Testis (tissue), 2 donors: ENCODE measurements at regions not wholly inside any gene's neighbourhood (a gene's known extent, or its start where the extent isn't known, plus 50 kb on each side); places are given as distances from the start of the nearest gene placed in this dataset.

Experiments
- DNase-seq: peaks from one replicate; pipeline ENCODE4 v3.0.0-alpha.2; 2019
- H3K27ac ChIP-seq, 2 donors: fragments of 200-600 bp; sonication (generic); one replicate each; pipeline ENCODE4 v1.5.1; 2019
- H3K27me3 ChIP-seq: fragments of 200-600 bp; sonication (generic); one replicate; pipeline ENCODE4 v1.5.1; 2019
- H3K36me3 ChIP-seq: fragments of 200-600 bp; sonication (generic); one replicate; pipeline ENCODE4 v1.5.1; 2017; ENCODE audit warnings: low read depth; ENCODE audit errors: missing control alignments
- H3K4me1 ChIP-seq: fragments of 200-600 bp; sonication (generic); one replicate; pipeline ENCODE4 v1.5.1; 2019
- H3K4me3 ChIP-seq, 2 donors: fragments of 200-600 bp; sonication (generic); one replicate each; pipeline ENCODE4 v1.5.1; 2017 to 2019
- H3K9me3 ChIP-seq: fragments of 200-600 bp; sonication (generic); one replicate; pipeline ENCODE4 v1.5.1; 2017
- POLR2A ChIP-seq: fragments of 450-650 bp; IDR thresholded peaks from one replicate; pipeline ENCODE4 v1.6.1; 2017; ENCODE audit warnings: antibody characterized with exemption, mild to moderate bottlenecking, moderate library complexity
- WGBS, 2 donors: methylation state at CpG; one replicate each; pipeline ENCODE4 v1.1.5; 2018; 5-methylcytosine and 5-hydroxymethylcytosine counted together
- intact Hi-C: fragments of 100-400 bp; cut with DNase I; formaldehyde crosslinking; loops from one replicate; pipeline ENCODE4 v1.15.1; 2023; ENCODE audit warnings: low total_unique reads
- TF ChIP-seq, protein P1 (sequence below), 3 experiments: fragments of 450-650 bp in 2 of 3; fragments of 200-600 bp in 1 of 3; sonication (generic) in 1 of 3; IDR thresholded peaks; one replicate each; pipeline ENCODE4 v1.5.1; 2016 to 2019; ENCODE audit warnings: antibody characterized with exemption in 3 of 3, mild to moderate bottlenecking in 2 of 3, moderate library complexity in 1 of 3

- no peak for DNase-seq
- no peaks in the 10 kb centered on the region for H3K9me3 ChIP-seq
- no peak overlapping the region for H3K4me3 ChIP-seq
- H3K27me3 ChIP-seq = no peaks in the 10 kb centered on the region
- TF ChIP-seq, protein P1, sequence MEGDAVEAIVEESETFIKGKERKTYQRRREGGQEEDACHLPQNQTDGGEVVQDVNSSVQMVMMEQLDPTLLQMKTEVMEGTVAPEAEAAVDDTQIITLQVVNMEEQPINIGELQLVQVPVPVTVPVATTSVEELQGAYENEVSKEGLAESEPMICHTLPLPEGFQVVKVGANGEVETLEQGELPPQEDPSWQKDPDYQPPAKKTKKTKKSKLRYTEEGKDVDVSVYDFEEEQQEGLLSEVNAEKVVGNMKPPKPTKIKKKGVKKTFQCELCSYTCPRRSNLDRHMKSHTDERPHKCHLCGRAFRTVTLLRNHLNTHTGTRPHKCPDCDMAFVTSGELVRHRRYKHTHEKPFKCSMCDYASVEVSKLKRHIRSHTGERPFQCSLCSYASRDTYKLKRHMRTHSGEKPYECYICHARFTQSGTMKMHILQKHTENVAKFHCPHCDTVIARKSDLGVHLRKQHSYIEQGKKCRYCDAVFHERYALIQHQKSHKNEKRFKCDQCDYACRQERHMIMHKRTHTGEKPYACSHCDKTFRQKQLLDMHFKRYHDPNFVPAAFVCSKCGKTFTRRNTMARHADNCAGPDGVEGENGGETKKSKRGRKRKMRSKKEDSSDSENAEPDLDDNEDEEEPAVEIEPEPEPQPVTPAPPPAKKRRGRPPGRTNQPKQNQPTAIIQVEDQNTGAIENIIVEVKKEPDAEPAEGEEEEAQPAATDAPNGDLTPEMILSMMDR (IDR thresholded peaks at IDR 0.05) = no peak
- H3K27ac ChIP-seq = no peak overlapping the region
- no peaks in the 10 kb centered on the region for H3K36me3 ChIP-seq
- H3K4me1 ChIP-seq = no peaks in the 10 kb centered on the region
- intact Hi-C loops = no loop called here
- WGBS, 2 donors = 82 to 84% methylated on average over 5 of the region's 5 CpGs
Measured at GRCh38 chr11:93902921-93903320, 52.5 kb upstream of the VSTM5 start.

GRCh38 chr11:93903989-93904388, 53.6 kb upstream of the VSTM5 start:
- H3K27me3 ChIP-seq = no peaks in the 10 kb centered on the region
- WGBS, 2 donors = 58 to 60% methylated on average over 6 of the region's 6 CpGs
- no peaks in the 10 kb centered on the region for H3K4me1 ChIP-seq
- no peak for DNase-seq
- H3K36me3 ChIP-seq = no peaks in the 10 kb centered on the region
- no peak for TF ChIP-seq POLR2A
- TF ChIP-seq, protein P1 (IDR thresholded peaks at IDR 0.05) = no peak
- H3K4me3 ChIP-seq = no peak overlapping the region
- intact Hi-C loops = no loop called here
- H3K9me3 ChIP-seq = no peaks in the 10 kb centered on the region
- no peak overlapping the region for H3K27ac ChIP-seq

DNA sequence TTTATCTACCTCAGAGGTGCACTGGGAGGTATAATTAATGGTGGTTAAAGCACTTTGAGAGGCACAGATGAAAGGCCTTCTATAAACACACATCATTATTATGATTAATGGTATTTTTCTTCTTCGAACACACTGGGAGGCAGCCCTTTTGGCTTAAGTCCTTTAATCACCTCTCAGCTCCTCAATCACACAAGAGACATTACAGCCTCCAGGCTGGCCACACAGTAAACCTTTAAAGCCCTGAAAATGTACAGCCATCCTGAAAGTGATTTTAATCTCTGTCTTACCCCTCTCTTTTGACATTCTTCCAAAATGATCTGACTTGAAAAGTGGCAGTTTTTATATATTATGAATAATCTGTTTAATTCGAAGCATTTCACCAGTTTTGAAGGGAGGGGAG, 54.3 kb upstream of the VSTM5 start:
- H3K9me3 ChIP-seq = no peaks in the 10 kb centered on the region
- WGBS, 2 donors = 47 to 55% methylated on average over 2 of the region's 2 CpGs
- no peaks in the 10 kb centered on the region for H3K4me1 ChIP-seq
- no peaks in the 10 kb centered on the region for H3K36me3 ChIP-seq
- no peak for DNase-seq
- TF ChIP-seq, protein P1 (IDR thresholded peaks at IDR 0.05) = no peak
- TF ChIP-seq POLR2A = no peak
- H3K27me3 ChIP-seq = no peaks in the 10 kb centered on the region
- no peak overlapping the region for H3K4me3 ChIP-seq
- no peak overlapping the region for H3K27ac ChIP-seq
- intact Hi-C loops = no loop called here

GRCh38 chr11:93905384-93905783, 55.0 kb upstream of the VSTM5 start:
- H3K4me3 ChIP-seq = no peak overlapping the region
- no peaks in the 10 kb centered on the region for H3K4me1 ChIP-seq
- no peaks in the 10 kb centered on the region for H3K27me3 ChIP-seq
- TF ChIP-seq, protein P1 (IDR thresholded peaks at IDR 0.05) = no peak
- TF ChIP-seq POLR2A = no peak
- 49 to 71% methylated on average over 3 of the region's 3 CpGs for WGBS, 2 donors
- no peak for DNase-seq
- H3K36me3 ChIP-seq = no peaks in the 10 kb centered on the region
- H3K27ac ChIP-seq = no peak overlapping the region
- no peaks in the 10 kb centered on the region for H3K9me3 ChIP-seq
- intact Hi-C loops = no loop called here

DNA sequence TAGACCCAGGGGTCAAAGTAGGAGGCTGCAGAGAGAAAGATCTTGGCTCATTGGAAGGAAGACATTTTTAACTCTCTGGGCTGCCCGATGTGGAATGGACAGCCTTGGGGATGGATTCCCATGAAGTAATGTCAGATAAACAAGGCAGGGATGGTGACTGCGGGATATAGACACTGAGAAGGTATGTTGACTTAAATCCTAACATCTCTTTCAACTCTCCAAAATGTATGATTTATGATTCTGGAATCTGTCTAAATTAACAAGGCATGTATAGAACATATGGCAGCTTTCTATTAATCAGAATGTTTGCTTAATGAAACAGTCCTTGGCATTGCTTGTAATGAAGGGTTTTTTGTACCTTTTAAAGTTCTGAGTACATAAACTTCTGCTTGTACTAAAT, 56.1 kb upstream of the VSTM5 start:
- no peak for TF ChIP-seq POLR2A
- TF ChIP-seq, protein P1 (IDR thresholded peaks at IDR 0.05) = no peak
- Histone ChIP-seq H3K4me1 (no peaks in the 10 kb centered on the region), H3K36me3 (no peaks in the 10 kb centered on the region), H3K27ac (no peak overlapping the region), H3K27me3 (no peaks in the 10 kb centered on the region), H3K9me3 (no peaks in the 10 kb centered on the region), H3K4me3 (no peak overlapping the region)
- WGBS, 2 donors = 56 to 69% methylated on average over 2 of the region's 2 CpGs
- DNase-seq = no peak
- intact Hi-C loops = no loop called here
